Activated gamma-delta T cell treated with anti-CD3 and anti-CD28 coated beads, Interleukin-2, amount 50 U/mL, for 16 hours (primary cell): ENCODE measurements at regions not wholly inside any gene's neighbourhood (a gene's known extent, or its start where the extent isn't known, plus 50 kb on each side); places are given as distances from the start of the nearest gene placed in this dataset.

Experiments
- DNase-seq: peaks from one replicate; pipeline ENCODE4 v3.0.0-alpha.2; 2020; ENCODE audit warnings: low read depth

DNA sequence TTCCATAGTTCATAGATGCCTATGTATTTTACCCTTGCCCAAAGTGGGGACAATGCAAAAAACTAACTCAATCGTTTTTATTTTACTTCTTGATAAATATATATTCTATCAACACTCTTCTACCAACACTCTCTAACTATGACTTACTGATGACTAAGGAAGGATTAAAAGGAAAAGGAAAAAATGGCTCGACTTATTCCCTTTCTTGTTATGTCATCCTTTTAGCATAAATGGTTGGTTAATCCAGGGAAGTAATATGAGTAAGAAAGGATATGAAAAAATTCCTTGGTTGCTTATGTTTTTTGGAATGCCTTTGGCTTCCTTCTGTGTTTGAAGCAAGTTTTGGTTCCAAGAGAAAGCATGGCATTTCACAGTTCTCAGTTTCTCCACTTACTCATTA lies 1087.1 kb downstream of the C4orf33 start:
- DNase-seq = no peak

DNA sequence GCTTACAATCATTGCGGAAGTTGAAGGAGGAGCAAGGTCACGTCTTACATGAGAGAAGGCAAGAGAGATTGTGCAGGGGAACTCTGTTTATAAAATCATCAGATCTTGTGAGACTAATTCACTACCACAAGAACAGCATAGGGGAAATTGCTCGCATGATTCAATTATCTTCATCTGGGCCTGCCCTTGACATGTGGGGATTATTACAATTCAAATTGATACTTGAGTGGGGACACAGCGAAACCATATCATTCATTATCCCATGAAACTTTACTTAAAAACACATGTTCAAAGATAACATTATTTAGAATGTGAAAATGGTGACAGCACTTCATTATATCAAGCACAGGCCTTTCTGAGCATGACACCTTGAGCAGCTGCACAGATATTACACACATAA lies 1087.8 kb downstream of the C4orf33 start:
- no peak for DNase-seq

GRCh38 chr4:130185123-130185522 lies 1089.2 kb downstream of the C4orf33 start:
- DNase-seq = no peak

DNA sequence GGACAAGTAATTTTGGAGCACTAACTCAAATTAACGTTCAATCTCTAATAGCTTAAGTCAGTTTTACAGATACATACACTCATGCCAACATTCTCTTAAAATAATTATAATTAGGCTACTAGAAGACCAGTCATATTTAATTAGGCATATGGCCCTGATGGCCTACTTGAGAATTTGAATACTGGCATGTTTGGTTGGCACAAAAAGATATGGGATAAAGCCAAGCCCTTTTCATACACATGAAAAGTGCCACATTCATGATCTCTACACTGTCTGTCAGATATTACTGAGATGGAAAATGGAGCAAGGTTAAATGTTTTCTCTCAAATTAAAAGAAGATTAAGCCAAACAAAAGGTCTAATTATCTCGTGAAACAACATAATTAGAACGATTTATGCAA lies 1091.0 kb downstream of the C4orf33 start:
- no peak for DNase-seq

- no peak for DNase-seq
These were observed 1091.6 kb downstream of the C4orf33 start for GRCh38 chr4:130187587-130187986.

DNA sequence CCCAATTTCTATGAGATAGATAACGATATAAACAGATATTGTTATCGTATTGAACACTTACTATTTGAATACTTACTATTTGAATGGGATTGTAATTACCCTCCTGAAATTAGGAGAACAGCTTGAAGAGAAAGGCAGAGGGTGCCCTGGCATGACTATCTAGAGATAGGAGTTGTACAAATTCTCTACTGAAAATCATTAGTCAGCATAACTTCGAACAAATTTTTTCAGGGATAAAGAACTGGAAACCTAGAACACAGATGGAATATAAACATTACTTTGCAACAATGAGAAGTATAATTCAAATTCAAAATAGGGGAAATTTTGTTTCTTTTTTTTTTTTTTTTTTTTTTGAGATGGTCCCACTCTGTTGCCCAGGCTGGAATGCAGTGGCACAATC lies 1096.8 kb downstream of the C4orf33 start:
- no peak for DNase-seq

GRCh38 chr4:130197946-130198345 lies 1102.0 kb downstream of the C4orf33 start:
- DNase-seq = no peak

DNA sequence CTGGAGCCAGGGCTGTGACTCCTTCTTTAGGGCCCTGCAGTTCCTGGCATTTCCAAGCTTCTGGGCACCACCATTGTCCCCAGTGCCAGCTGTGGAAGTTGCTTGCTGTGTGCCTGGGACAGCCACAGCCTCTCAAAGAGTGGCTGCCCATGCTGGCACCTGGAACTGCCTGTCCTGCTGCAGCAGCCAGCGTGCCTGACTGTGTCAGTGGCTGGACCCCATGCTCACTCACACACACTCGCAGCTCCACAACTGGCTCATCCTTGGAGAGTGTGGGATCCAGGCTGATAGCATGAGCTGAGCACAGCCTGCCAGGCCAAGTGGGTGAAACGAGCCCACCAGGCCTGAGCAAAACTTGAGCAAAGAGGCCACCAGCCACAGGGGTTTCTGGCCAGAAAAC lies 1107.6 kb downstream of the C4orf33 start:
- no peak for DNase-seq

DNA sequence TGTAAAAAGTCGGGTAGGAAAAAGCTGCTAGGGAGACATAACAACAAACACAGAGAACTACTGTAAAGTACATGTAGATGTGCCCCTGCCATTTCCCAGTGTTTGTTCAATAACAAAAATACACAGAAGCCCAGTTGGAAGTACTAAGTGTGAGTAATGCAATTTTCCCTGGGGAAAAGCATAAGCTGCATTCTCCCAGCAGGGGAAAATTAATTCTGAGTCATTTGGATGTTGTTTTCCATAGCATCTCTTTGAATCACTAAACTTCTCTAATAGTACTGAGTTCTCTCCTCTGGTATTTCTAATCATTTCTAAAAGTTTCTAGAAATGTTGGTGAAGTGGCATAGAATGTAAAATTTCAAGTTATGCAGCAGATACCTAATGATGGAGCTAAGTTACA lies 1114.9 kb downstream of the C4orf33 start:
- DNase-seq = no peak

GRCh38 chr4:130214268-130214667 lies 1118.3 kb downstream of the C4orf33 start:
- DNase-seq = no peak

- no peak for DNase-seq
These were observed 1137.6 kb downstream of the C4orf33 start for GRCh38 chr4:130233377-130234047.

DNA sequence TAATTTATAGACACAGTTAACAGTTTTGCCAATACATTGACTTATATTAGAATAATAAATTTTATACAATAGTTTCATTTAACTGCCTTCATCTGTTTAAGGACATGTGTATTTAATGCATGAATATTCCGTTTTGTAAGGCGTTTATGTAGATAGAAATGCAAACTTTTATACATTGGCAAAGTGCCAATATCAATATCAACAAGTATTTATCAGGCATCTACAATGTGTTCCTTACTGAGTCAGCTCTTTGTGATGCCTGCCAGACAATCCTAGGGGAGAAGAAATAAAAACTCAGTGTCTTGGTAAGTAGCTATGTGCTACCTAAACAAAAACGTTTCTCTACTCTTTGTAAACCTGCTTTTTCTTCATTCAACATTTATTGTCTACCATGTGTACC lies 1142.2 kb downstream of the C4orf33 start:
- DNase-seq = no peak

- DNase-seq = no peak
These were observed 1153.0 kb downstream of the C4orf33 start for GRCh38 chr4:130249002-130249401.

DNA sequence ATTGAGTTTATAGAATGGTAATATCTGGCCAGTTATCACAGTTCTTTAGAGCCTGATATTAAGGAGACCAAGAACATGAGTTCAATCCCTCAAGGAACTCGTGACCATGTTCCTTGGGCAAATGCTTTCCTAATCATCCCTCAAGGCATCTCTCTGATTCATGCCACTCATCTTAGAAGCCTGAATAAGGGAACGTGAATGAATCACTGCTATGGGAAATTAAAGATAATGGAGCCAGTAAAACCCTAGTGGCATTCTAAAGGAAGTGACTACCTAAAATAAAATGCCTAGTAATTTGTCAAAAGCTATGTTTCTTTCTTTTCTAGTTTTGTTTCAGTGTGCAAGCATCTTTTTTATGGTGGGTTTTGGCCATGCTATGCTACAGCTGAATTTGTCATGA lies 1161.3 kb downstream of the C4orf33 start:
- DNase-seq = no peak

- no peak for DNase-seq
These were observed 1170.9 kb downstream of the C4orf33 start for GRCh38 chr4:130266814-130267213.

GRCh38 chr4:130288576-130288975 lies 1192.6 kb downstream of the C4orf33 start:
- no peak for DNase-seq

GRCh38 chr4:130293692-130294091 lies 1197.7 kb downstream of the C4orf33 start:
- DNase-seq = no peak

DNA sequence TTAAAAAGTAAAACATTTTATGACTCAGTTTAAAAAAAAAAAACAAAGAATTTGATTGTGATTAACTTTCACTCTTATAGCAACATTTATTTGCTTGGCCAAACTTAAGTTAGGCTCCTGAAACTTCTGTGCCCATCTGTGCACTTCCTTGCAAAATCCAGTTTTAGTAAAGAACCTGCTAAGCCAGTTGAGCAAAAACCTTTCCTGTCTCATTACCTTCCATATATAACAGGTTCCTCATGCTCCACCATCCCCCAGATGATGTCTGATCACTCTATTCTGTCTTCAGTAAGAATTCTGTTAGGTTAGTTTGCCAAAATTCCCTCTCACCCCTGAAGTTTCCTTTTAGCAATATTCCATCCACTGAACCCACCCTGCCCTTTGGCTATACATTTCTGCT lies 1200.5 kb downstream of the C4orf33 start:
- no peak for DNase-seq

DNA sequence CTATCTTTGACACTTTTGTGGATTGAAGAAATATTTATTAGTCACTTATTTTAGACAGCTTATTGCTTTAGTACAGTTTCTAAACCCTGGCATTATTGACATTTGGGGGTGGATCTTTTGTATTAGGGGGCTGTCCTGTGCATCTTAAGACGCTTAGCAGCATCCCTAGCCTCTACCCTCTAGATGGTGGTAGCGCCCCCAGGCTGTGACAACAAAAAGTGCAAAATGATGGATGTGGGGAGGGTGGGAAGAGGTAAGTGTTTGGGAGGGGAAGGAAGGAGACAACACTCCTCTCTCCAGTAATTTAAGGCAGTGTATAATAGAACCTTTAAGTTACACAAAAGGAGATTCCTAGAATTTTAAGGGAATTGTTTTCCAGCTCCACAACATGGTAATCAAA lies 1210.6 kb downstream of the C4orf33 start:
- no peak for DNase-seq

GRCh38 chr4:130309221-130309620 lies 1213.3 kb downstream of the C4orf33 start:
- no peak for DNase-seq

DNA sequence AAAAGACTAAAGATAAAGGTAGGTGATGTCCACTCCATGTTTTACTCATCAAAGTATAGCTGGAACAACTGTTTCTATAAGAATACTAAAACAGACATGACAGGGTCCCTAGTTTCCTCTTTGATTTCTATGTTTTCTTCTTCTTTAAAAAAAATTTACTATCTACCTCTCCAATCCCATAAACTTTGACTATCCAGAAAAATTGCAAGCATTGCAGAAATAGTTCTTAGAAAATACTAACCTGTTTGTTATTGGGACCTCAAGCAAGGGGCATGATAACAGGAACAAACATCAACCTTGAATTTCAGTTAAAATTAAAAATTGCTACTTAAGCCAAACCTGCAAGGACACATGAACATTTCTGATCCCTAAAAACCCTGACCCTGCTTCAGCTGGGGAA lies 1226.5 kb downstream of the C4orf33 start:
- DNase-seq = no peak

GRCh38 chr4:130329036-130329435 lies 1233.1 kb downstream of the C4orf33 start:
- no peak for DNase-seq

- DNase-seq = no peak
These were observed 1237.3 kb downstream of the C4orf33 start for GRCh38 chr4:130333241-130333759.

GRCh38 chr4:130335417-130336194 lies 1239.7 kb downstream of the C4orf33 start:
- DNase-seq = no peak
